Amygdala (tissue), 56 donors: ENCODE measurements at regions not wholly inside any gene's neighbourhood (a gene's known extent, or its start where the extent isn't known, plus 50 kb on each side); places are given as distances from the start of the nearest gene placed in this dataset.

Experiments
- DNase-seq, 56 donors: peaks; one replicate each; lab custom pipeline; 2025; lab: John Stamatoyannopoulos, UW

- no peak for DNase-seq
Measured at GRCh38 chrX:107559506-107559905, 68.8 kb upstream of the PRPS1 start.

- no peak for DNase-seq
Measured at GRCh38 chrX:107560041-107560440, 68.3 kb upstream of the PRPS1 start.

- DNase-seq = no peak
Measured at GRCh38 chrX:107560980-107561379, 67.3 kb upstream of the PRPS1 start.

- no peak for DNase-seq
Measured at GRCh38 chrX:107561468-107562215, 66.7 kb upstream of the PRPS1 start.

GRCh38 chrX:107562482-107562881, 65.8 kb upstream of the PRPS1 start:
- no peak for DNase-seq

GRCh38 chrX:107563824-107564223, 64.5 kb upstream of the PRPS1 start:
- no peak for DNase-seq

- no peak for DNase-seq
Measured at GRCh38 chrX:107565015-107565414, 63.3 kb upstream of the PRPS1 start.

- peak in 24 of 56 donors; percentile 0 to 22 (median 4) for DNase-seq
Measured at GRCh38 chrX:107565931-107566603, 62.2 kb upstream of the PRPS1 start.

GRCh38 chrX:107566604-107567262, 61.6 kb upstream of the PRPS1 start:
- DNase-seq = no peak

- DNase-seq = no peak
Measured at GRCh38 chrX:107567370-107567769, 60.9 kb upstream of the PRPS1 start.

GRCh38 chrX:107571296-107571998, 56.9 kb upstream of the PRPS1 start:
- peak in 12 of 56 donors; percentile 2 to 26 (median 4) for DNase-seq

- DNase-seq = no peak
Measured at GRCh38 chrX:107573016-107573415, 55.3 kb upstream of the PRPS1 start.

- DNase-seq = no peak
Measured at GRCh38 chrX:107574054-107574683, 54.1 kb upstream of the PRPS1 start.

- no peak for DNase-seq
Measured at GRCh38 chrX:107574711-107575110, 53.6 kb upstream of the PRPS1 start.

GRCh38 chrX:107576392-107576791, 51.9 kb upstream of the PRPS1 start:
- DNase-seq = no peak

GRCh38 chrX:107576841-107577240, 51.5 kb upstream of the PRPS1 start:
- no peak for DNase-seq

- no peak for DNase-seq
Measured at GRCh38 chrX:107577933-107578332, 50.4 kb upstream of the PRPS1 start.
